ENCODE measurements at regions not wholly inside any gene's neighbourhood (a gene's known extent, or its start where the extent isn't known, plus 50 kb on each side); places are given as distances from the start of the nearest gene placed in this dataset.

GRCh38 chr11:92123540-92123939 is 101.1 kb upstream of the FAT3 start:
- 44% methylated on average over 1 of the region's 1 CpG for WGBS (ENCODE audit: insufficient coverage)
- H3K4me1 Mint-ChIP-seq: no peaks in the 10 kb centered on the region
- intact Hi-C loops (cut with micrococcal nuclease): no loop called here
- no peak overlapping the region for H3K4me3 Mint-ChIP-seq
- Histone ChIP-seq H3K9ac (ENCODE audit: low read length) (no peak overlapping the region), H2AFZ (ENCODE audit: insufficient read depth, low read depth, low read length, poor library complexity, severe bottlenecking) (no peak overlapping the region), H3K27ac (ENCODE audit: low read length in 2 of 2) (no peak overlapping the region), H3K4me1 (ENCODE audit: control insufficient read depth in 2 of 2, insufficient read depth in 2 of 2, low read length in 2 of 2) (no peaks in the 10 kb centered on the region), H3K9me3 (ENCODE audit: control extremely low read depth in 1 of 3, control insufficient read depth in 2 of 3, insufficient read depth in 1 of 3, low read length in 2 of 3) (peaks cover 0 to 5% (median 3%) of the 10 kb centered on the region in 3 donors), H3K36me3 (replicated peaks in 1 of 2; ENCODE audit: control extremely low read depth in 1 of 2, control insufficient read depth in 1 of 2, extremely low read depth in 1 of 2, insufficient read depth in 2 of 2, low read length in 1 of 2) (no peaks in the 10 kb centered on the region), H3K27me3 (replicated peaks in 1 of 4; ENCODE audit: control extremely low read depth in 1 of 4, control insufficient read depth in 3 of 4, insufficient read depth in 4 of 4, low read length in 3 of 4) (no peaks in the 10 kb centered on the region), H3K4me2 (replicated peaks; ENCODE audit: low read depth, low read length, poor library complexity, severe bottlenecking) (no peak overlapping the region), H4K20me1 (ENCODE audit: control insufficient read depth, insufficient read depth, low read length, poor library complexity, severe bottlenecking) (no peaks in the 10 kb centered on the region), H3K79me2 (ENCODE audit: control insufficient read depth, insufficient read depth, low read length) (no peaks in the 10 kb centered on the region), H3K4me3 (ENCODE audit: control extremely low read depth in 1 of 5, extremely low read depth in 1 of 5, insufficient read depth in 1 of 5, low read depth in 2 of 5, low read length in 4 of 5) (no peak overlapping the region)
- H3K27ac Mint-ChIP-seq: no peak overlapping the region
- ChIA-PET CTCF (no interaction called here), POLR2A (no interaction called here)
- H3K9me3 Mint-ChIP-seq (ENCODE audit: insufficient read depth): no peaks in the 10 kb centered on the region
- no peak for TF ChIP-seq EZH2 (IDR thresholded peaks at IDR 0.05; ENCODE audit: borderline replicate concordance, insufficient read depth, low read depth, low read length, poor library complexity, severe bottlenecking)
- TF ChIP-seq, protein P1, sequence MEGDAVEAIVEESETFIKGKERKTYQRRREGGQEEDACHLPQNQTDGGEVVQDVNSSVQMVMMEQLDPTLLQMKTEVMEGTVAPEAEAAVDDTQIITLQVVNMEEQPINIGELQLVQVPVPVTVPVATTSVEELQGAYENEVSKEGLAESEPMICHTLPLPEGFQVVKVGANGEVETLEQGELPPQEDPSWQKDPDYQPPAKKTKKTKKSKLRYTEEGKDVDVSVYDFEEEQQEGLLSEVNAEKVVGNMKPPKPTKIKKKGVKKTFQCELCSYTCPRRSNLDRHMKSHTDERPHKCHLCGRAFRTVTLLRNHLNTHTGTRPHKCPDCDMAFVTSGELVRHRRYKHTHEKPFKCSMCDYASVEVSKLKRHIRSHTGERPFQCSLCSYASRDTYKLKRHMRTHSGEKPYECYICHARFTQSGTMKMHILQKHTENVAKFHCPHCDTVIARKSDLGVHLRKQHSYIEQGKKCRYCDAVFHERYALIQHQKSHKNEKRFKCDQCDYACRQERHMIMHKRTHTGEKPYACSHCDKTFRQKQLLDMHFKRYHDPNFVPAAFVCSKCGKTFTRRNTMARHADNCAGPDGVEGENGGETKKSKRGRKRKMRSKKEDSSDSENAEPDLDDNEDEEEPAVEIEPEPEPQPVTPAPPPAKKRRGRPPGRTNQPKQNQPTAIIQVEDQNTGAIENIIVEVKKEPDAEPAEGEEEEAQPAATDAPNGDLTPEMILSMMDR (IDR thresholded peaks at IDR 0.05): no peak
- no peaks in the 10 kb centered on the region for H3K27me3 Mint-ChIP-seq
- no peak for ATAC-seq (ENCODE audit: low read depth)
- no peak for DNase-seq

DNA sequence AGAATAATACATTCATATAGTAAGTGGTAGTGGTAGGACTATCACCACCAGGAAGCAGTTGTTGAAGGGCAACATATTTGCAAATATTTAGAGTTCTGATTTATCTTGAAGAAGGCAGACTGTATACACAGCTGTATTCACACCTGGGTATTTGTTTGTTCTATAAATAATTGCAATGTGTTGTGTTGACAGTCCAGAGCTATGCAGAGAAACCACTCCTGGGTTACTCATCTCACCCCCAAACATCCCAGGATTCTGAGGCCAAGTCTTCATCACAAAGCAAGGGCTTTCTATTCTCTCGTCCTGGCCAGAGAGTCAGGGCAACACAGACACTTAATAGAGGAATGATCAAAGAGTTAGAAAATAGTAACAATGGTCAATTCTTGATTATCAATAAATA is 102.1 kb upstream of the FAT3 start:
- TF ChIP-seq, protein P1 (IDR thresholded peaks at IDR 0.05): no peak
- TF ChIP-seq EZH2 (IDR thresholded peaks at IDR 0.05; ENCODE audit: borderline replicate concordance, insufficient read depth, low read depth, low read length, poor library complexity, severe bottlenecking): no peak
- Histone ChIP-seq H3K4me2 (replicated peaks; ENCODE audit: low read depth, low read length, poor library complexity, severe bottlenecking) (no peak overlapping the region), H3K79me2 (ENCODE audit: control insufficient read depth, insufficient read depth, low read length) (no peaks in the 10 kb centered on the region), H3K9me3 (ENCODE audit: control extremely low read depth in 1 of 3, control insufficient read depth in 2 of 3, insufficient read depth in 1 of 3, low read length in 2 of 3) (peaks cover 0 to 5% (median 3%) of the 10 kb centered on the region in 3 donors), H3K4me3 (ENCODE audit: control extremely low read depth in 1 of 5, extremely low read depth in 1 of 5, insufficient read depth in 1 of 5, low read depth in 2 of 5, low read length in 4 of 5) (no peak overlapping the region), H3K9ac (ENCODE audit: low read length) (no peak overlapping the region), H4K20me1 (ENCODE audit: control insufficient read depth, insufficient read depth, low read length, poor library complexity, severe bottlenecking) (no peaks in the 10 kb centered on the region), H3K27ac (ENCODE audit: low read length in 2 of 2) (no peak overlapping the region), H2AFZ (ENCODE audit: insufficient read depth, low read depth, low read length, poor library complexity, severe bottlenecking) (no peak overlapping the region), H3K27me3 (replicated peaks in 1 of 4; ENCODE audit: control extremely low read depth in 1 of 4, control insufficient read depth in 3 of 4, insufficient read depth in 4 of 4, low read length in 3 of 4) (no peaks in the 10 kb centered on the region), H3K36me3 (replicated peaks in 1 of 2; ENCODE audit: control extremely low read depth in 1 of 2, control insufficient read depth in 1 of 2, extremely low read depth in 1 of 2, insufficient read depth in 2 of 2, low read length in 1 of 2) (no peaks in the 10 kb centered on the region), H3K4me1 (ENCODE audit: control insufficient read depth in 2 of 2, insufficient read depth in 2 of 2, low read length in 2 of 2) (no peaks in the 10 kb centered on the region)
- no peak for DNase-seq
- no CpG with 5 or more reads among the region's 1 CpG for WGBS (ENCODE audit: insufficient coverage)
- intact Hi-C loops (cut with micrococcal nuclease): no loop called here
- ChIA-PET POLR2A (no interaction called here), CTCF (no interaction called here)
- Mint-ChIP-seq H3K4me3 (no peak overlapping the region), H3K9me3 (ENCODE audit: insufficient read depth) (peaks cover 2% of the 10 kb centered on the region), H3K27me3 (no peaks in the 10 kb centered on the region), H3K4me1 (no peaks in the 10 kb centered on the region), H3K27ac (no peak overlapping the region)
- ATAC-seq (ENCODE audit: low read depth): no peak
